ENCODE measurements at regions not wholly inside any gene's neighbourhood (a gene's known extent, or its start where the extent isn't known, plus 50 kb on each side); places are given as distances from the start of the nearest gene placed in this dataset.

DNA sequence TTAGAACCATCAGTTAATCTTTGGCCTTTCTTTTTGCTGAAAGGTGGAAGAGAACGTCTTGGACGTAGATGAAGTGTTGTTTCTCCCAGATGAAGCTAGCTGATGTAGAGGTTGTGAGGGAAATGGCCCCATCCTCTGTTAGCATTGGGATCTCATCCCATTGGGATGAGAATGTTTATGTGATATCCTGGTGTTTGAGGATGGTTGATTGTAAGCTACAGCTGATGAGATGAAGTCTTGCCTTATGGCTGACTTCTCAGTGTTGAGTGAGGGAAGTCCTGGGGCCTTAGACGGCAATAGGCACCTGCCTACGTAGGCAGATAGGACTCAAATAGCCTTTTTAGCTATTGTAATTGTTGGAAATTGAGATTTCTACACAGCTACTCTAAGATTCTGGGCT lies 211.3 kb downstream of the MYCN start:
- TF ChIP-seq CTCF (IDR thresholded peaks at IDR 0.05) (no peak), POLR2A (IDR thresholded peaks at IDR 0.05) (no peak), POLR2AphosphoS5 (IDR thresholded peaks at IDR 0.05; ENCODE audit: insufficient read depth in 1 of 2, low read depth in 1 of 2) (no peak)
